Activated CD4-positive, alpha-beta T cell treated with anti-CD3 and anti-CD28 coated beads for 36 hours (primary cell): ENCODE measurements at regions not wholly inside any gene's neighbourhood (a gene's known extent, or its start where the extent isn't known, plus 50 kb on each side); places are given as distances from the start of the nearest gene placed in this dataset.

Experiments used
- ATAC-seq: fragments of 200-7000 bp; cut with Tn5 transposase; one replicate; pipeline ENCODE4 v1.10.0; 2021; ENCODE audit warnings: mild to moderate bottlenecking, moderate library complexity
- CTCF ChIA-PET: fragments of 350-600 bp; sonication (Branson Sonifier 250); formaldehyde crosslinking; loops from one replicate; lab custom pipeline; 2021; ENCODE audit warnings: antibody characterized with exemption; lab: Charles Lee
- POLR2A ChIA-PET: fragments of 350-600 bp; sonication (Branson Sonifier 250); formaldehyde crosslinking; loops from one replicate; lab custom pipeline; 2021; ENCODE audit warnings: antibody characterized with exemption, inconsistent platforms; lab: Charles Lee
- DNase-seq: peaks from one replicate; pipeline ENCODE4 v3.0.0-alpha.2; 2020
- H3K27ac Mint-ChIP-seq: one replicate; pipeline ENCODE4 v1.8.0; 2021; ENCODE audit warnings: mixed read lengths
- H3K27me3 Mint-ChIP-seq: one replicate; pipeline ENCODE4 v1.8.0; 2021; ENCODE audit warnings: mixed read lengths
- H3K36me3 Mint-ChIP-seq: one replicate; pipeline ENCODE4 v1.8.0; 2021; ENCODE audit warnings: low read depth, mixed read lengths
- H3K4me1 Mint-ChIP-seq: one replicate; pipeline ENCODE4 v1.8.0; 2021; ENCODE audit warnings: mixed read lengths
- H3K4me3 Mint-ChIP-seq: one replicate; pipeline ENCODE4 v1.8.0; 2021; ENCODE audit warnings: mild to moderate bottlenecking, moderate library complexity, mixed read lengths
- H3K9me3 Mint-ChIP-seq: one replicate; pipeline ENCODE4 v1.8.0; 2021; ENCODE audit warnings: low read depth, mixed read lengths
- intact Hi-C, 2 experiments: fragments of 100-400 bp; cut with DNase I in 1 of 2; cut with micrococcal nuclease in 1 of 2; formaldehyde crosslinking; loops; one replicate each; pipeline versions ENCODE4 v1.14.2 to v1.15.1; 2022 to 2024; cut with DNase I, micrococcal nuclease

DNA sequence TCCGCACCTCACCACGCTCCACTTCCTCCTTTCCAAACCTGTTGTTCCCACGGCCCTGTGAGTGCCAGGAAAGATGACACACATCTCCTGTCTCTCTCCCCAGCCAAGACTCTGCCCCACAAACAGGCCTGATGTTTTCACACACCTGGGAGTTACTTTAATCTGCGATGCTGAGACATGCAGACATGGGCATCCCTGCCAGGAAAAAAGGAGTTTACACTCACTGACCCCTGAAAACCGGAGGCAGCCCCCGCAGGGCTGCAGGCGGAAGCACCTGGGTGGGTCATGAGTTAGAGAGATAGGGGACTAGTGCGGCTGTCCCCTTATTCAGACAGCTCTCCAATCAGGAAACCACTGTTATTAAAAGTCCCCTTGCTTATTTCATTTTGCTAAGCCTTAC, 106.4 kb upstream of the CARD11 start:
- Mint-ChIP-seq H3K9me3 (no peaks in the 10 kb centered on the region), H3K4me1 (peaks cover 31% of the 10 kb centered on the region), H3K4me3 (no peak overlapping the region), H3K27ac (no peak overlapping the region), H3K27me3 (no peaks in the 10 kb centered on the region), H3K36me3 (no peaks in the 10 kb centered on the region)
- DNase-seq (no peak), ATAC-seq (no peak)
- intact Hi-C loops = no loop called here
- ChIA-PET CTCF (interaction anchor here (0.6 to 1.5 kb wide), 4 partner anchors 30 to 84 kb away, joined by 3 to 4 read pairs (median 3); no protein-coding TSS in a partner anchor), POLR2A (no interaction called here)

DNA sequence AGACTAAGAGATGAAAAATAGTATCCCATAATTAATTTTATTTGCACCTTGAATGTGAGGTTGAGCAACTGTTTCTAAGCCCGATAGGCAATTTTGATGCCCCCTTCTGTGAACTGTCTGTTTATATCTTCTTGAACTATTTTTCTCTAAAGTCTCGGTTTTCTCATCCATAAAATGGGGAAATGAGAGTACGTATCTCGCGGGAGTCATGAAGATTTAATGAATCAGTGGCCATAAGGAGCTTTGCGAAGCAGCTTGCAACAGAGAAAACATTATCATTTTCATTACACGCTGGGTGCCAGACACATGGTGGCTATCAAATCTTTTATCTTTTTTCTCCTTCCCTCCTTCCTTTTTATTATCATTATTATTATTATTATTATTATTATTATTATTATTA, 108.1 kb upstream of the CARD11 start:
- Mint-ChIP-seq H3K4me3 (no peak overlapping the region), H3K9me3 (no peaks in the 10 kb centered on the region), H3K27ac (no peak overlapping the region), H3K36me3 (no peaks in the 10 kb centered on the region), H3K4me1 (peaks cover 28% of the 10 kb centered on the region), H3K27me3 (no peaks in the 10 kb centered on the region)
- DNase-seq (no peak), ATAC-seq (no peak)
- intact Hi-C loops = loop anchor here in 1 of 2 experiments (2.0 kb wide), 1 partner anchor 257 kb away; no protein-coding TSS in a partner anchor
- CTCF ChIA-PET = interaction anchor here (0.7 kb wide), 1 partner anchor 297 kb away, joined by 4 read pairs; no protein-coding TSS in a partner anchor
- POLR2A ChIA-PET = no interaction called here

DNA sequence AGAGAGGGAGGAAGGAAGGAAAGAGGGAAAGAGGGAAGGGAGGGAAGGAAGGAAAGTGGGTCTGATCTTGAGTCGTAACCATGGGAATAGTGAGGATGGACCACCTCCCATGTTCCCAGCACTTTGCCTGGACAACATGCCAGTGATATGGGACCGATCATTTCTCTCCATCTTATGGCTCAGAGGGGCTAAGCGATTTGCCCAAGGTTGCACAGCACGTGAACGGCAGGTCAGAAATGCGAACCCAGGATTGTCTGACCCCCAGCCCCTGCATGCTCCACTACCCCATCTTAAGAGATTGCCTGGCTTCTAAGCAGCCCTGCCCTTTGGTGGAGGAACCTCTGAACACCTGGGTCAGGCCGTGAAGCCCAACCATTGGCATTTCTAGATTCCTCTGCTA, 109.0 kb upstream of the CARD11 start:
- CTCF ChIA-PET = no interaction called here
- H3K27ac Mint-ChIP-seq = no peak overlapping the region
- H3K9me3 Mint-ChIP-seq = no peaks in the 10 kb centered on the region
- POLR2A ChIA-PET = no interaction called here
- no peak overlapping the region for H3K4me3 Mint-ChIP-seq
- intact Hi-C loops = loop anchor here in 1 of 2 experiments (1.0 to 2.0 kb wide), 2 partner anchors 218 to 258 kb away; no protein-coding TSS in a partner anchor
- ATAC-seq (no peak), DNase-seq (no peak)
- no peaks in the 10 kb centered on the region for H3K36me3 Mint-ChIP-seq
- H3K27me3 Mint-ChIP-seq = no peaks in the 10 kb centered on the region
- peaks cover 27% of the 10 kb centered on the region for H3K4me1 Mint-ChIP-seq

DNA sequence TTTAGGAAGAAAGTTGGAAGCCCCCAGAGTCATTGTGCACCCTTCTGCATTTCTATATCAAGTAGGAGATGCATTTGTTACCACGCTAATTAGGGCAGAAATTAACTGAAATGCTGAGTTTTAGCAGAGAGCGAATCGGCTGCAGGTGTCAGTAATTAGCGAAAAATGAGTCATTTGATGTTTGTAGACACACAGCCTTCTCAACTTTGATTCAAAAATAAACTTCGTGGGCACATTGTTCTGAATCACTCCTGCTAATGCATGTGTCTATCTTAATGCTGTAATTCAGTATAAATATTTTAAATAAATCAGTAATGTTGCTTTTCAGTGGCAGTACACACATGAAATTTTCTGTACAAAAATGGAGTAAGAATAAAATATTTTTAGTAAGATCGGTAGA, 109.5 kb upstream of the CARD11 start:
- POLR2A ChIA-PET = no interaction called here
- Mint-ChIP-seq H3K4me3 (no peak overlapping the region), H3K36me3 (no peaks in the 10 kb centered on the region), H3K9me3 (no peaks in the 10 kb centered on the region), H3K27ac (no peak overlapping the region), H3K27me3 (peaks cover 2% of the 10 kb centered on the region), H3K4me1 (peaks cover 30% of the 10 kb centered on the region)
- CTCF ChIA-PET = interaction anchor here (0.6 to 3.2 kb wide), 3 partner anchors 87 to 288 kb away, joined by 3 to 24 read pairs (median 17); no protein-coding TSS in a partner anchor
- ATAC-seq (peak; percentile 70), DNase-seq (no peak)
- intact Hi-C loops = loop anchor here in 1 of 2 experiments (1.0 to 2.0 kb wide), 2 partner anchors 219 to 258 kb away; no protein-coding TSS in a partner anchor

DNA sequence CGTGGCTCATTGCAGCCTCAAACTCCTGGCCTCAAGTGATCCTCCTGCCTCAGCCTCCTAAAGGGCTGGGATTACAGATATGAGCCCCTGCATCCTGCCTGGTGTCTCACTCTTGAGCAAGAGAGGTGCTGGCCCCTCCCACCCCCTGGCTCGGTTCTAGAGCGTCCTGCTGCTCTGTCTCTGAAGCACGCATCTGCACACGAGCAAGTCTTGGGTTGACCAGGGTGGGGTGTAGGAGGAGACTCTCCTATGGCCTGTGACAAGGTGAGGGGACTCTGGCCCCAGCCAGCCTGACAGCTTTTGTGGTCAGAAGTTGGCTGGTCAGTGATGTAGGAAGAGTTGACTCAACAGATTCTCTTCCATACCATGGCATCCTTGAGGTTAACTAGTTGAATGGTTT, 110.7 kb upstream of the CARD11 start:
- Mint-ChIP-seq H3K4me1 (peaks cover 30% of the 10 kb centered on the region), H3K9me3 (no peaks in the 10 kb centered on the region), H3K4me3 (no peak overlapping the region), H3K36me3 (no peaks in the 10 kb centered on the region), H3K27ac (no peak overlapping the region), H3K27me3 (peaks cover 2% of the 10 kb centered on the region)
- no peak for ATAC-seq
- intact Hi-C loops = no loop called here
- peak; percentile 24 for DNase-seq
- POLR2A ChIA-PET = interaction anchor here (0.6 kb wide), 1 partner anchor 260 kb away, joined by 3 read pairs; no protein-coding TSS in a partner anchor
- CTCF ChIA-PET = interaction anchor here (0.6 to 3.2 kb wide), 21 partner anchors 8 to 1660 kb away, joined by 3 to 24 read pairs (median 3); no protein-coding TSS in a partner anchor

DNA sequence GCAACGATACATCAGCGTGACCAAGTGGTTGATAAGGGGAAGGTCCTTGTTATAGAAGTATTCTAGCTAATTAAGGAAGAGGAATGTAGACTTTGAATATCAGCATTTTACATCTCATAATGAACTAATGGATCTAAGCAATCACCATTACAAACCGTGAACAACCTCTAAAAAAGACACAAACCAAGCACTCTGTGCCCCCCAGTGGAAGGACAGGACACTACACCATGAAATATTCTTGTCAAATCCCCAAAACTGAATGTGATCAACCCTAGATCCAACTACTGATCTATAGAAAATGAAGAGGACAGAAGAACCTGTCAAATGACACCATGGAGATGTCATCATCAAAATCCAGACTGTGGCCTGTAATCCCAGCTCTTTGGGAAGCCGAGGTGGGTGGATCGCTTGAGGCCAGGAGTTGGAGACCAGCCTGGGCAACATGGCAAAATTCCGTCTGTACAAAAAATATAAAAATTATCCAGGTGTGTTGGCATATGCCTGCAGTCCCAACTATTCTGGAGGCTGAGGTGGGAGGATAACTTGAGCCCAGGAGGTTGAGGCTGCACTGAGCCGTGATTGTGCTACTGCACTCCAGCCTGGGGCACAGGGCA, 111.3 kb upstream of the CARD11 start:
- peak; percentile 80 for DNase-seq
- CTCF ChIA-PET = interaction anchor here (0.6 to 3.2 kb wide), 22 partner anchors 8 to 1660 kb away, joined by 3 to 24 read pairs (median 4); no protein-coding TSS in a partner anchor
- H3K4me3 Mint-ChIP-seq = no peak overlapping the region
- no peaks in the 10 kb centered on the region for H3K36me3 Mint-ChIP-seq
- H3K27ac Mint-ChIP-seq = no peak overlapping the region
- H3K27me3 Mint-ChIP-seq = peaks cover 2% of the 10 kb centered on the region
- H3K4me1 Mint-ChIP-seq = peaks cover 26% of the 10 kb centered on the region
- ATAC-seq = peak; percentile 72
- intact Hi-C loops = loop anchor here (1.0 kb wide), 4 partner anchors 90 to 291 kb away; no protein-coding TSS in a partner anchor
- POLR2A ChIA-PET = no interaction called here
- H3K9me3 Mint-ChIP-seq = no peaks in the 10 kb centered on the region

DNA sequence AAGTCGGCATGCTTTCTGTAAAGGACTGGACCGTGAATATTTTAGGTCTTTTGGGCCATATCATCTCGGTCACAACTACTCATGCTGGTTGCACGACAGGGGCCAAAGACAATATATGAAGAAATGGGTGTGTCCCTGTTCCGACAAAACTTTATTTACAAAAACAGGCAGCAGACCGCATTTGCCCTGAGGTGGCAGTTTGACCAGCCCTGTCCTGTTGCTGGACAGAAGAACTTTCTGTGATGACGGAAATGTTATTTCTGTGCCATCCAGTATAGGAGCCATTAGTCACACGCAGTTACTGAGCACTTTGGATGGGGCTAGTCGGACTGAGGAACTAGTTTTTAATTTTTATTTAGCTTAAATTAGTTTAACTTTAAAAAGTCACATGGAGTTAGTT, 112.8 kb upstream of the CARD11 start:
- Mint-ChIP-seq H3K27ac (no peak overlapping the region), H3K9me3 (no peaks in the 10 kb centered on the region), H3K36me3 (no peaks in the 10 kb centered on the region), H3K27me3 (peaks cover 2% of the 10 kb centered on the region), H3K4me1 (peaks cover 25% of the 10 kb centered on the region), H3K4me3 (no peak overlapping the region)
- ATAC-seq (no peak), DNase-seq (no peak)
- intact Hi-C loops = no loop called here
- ChIA-PET POLR2A (no interaction called here), CTCF (interaction anchor here (0.7 to 3.2 kb wide), 4 partner anchors 90 to 292 kb away, joined by 3 to 24 read pairs (median 4); no protein-coding TSS in a partner anchor)

DNA sequence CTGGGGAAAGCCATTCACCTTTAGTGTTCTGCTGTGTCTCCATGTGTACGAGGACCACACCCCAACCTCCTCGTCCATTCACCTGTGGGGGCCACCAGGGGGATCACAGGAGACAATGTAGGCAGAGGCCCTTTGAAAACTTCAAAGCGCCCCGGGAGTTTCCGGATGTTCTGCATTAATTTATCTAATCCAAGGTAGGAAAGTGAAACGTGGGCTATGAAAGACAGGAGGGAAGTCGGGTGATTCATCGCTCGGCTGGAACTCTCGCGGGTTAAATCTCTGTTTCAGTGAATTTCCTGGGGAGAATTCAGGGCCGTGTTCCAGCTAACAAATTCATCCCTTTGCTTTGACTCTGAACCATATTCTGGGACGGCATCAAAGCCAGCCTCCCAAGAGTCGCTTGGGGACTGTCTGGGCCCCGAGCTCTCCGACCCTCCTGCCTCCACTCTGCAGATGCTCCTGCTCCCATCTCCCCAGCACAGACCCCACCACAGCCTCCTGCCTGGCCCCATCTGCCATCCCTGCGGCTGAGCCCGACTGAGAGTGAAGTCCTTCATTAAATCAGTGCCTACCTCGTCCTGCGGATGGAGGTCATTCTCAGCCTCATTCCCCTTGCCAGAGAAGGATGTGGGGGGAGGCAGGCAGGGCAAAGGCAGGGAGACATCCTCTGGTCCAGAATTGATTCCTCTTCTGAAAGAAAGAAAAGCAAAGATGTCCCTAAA, 114.1 kb upstream of the CARD11 start:
- CTCF ChIA-PET = interaction anchor here (0.7 to 1.4 kb wide), 2 partner anchors 91 to 435 kb away, joined by 3 to 6 read pairs; no protein-coding TSS in a partner anchor

DNA sequence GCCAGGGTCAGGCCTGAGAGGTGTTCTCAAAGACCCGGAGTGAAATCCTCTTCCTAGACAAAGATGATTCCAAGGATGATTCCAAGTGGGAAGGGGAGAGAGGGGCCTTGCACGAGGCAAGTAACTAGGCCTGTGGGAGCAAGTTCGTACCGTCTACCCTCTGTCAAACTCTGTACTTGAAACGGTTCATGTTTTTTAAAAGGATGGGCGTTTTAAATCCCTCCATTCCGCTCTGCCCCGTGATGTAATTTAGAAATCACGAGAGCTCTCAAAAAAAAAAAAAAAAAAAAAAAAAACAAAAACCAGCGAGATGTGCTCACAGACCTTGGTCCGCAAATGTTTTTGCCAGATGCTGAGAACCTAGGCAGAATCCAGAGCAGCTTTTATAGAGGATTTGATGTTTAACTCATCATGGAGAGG, 114.7 kb upstream of the CARD11 start:
- Mint-ChIP-seq H3K4me1 (peaks cover 21% of the 10 kb centered on the region), H3K27me3 (peaks cover 2% of the 10 kb centered on the region), H3K36me3 (no peaks in the 10 kb centered on the region), H3K4me3 (no peak overlapping the region), H3K27ac (no peak overlapping the region), H3K9me3 (peaks cover 2% of the 10 kb centered on the region)
- ChIA-PET CTCF (no interaction called here), POLR2A (interaction anchor here (0.6 kb wide), 1 partner anchor 12 kb away, joined by 4 read pairs; no protein-coding TSS in a partner anchor)
- intact Hi-C loops = no loop called here
- ATAC-seq (no peak), DNase-seq (no peak)

More for the DNA sequence above, 114.1 kb upstream of the CARD11 start:
- Mint-ChIP-seq H3K4me1 (peaks cover 25% of the 10 kb centered on the region), H3K9me3 (no peaks in the 10 kb centered on the region), H3K27ac (no peak overlapping the region), H3K36me3 (no peaks in the 10 kb centered on the region), H3K4me3 (no peak overlapping the region), H3K27me3 (peaks cover 2% of the 10 kb centered on the region)
- intact Hi-C loops = no loop called here
- POLR2A ChIA-PET = no interaction called here
- ATAC-seq = no peak
- no peak for DNase-seq

DNA sequence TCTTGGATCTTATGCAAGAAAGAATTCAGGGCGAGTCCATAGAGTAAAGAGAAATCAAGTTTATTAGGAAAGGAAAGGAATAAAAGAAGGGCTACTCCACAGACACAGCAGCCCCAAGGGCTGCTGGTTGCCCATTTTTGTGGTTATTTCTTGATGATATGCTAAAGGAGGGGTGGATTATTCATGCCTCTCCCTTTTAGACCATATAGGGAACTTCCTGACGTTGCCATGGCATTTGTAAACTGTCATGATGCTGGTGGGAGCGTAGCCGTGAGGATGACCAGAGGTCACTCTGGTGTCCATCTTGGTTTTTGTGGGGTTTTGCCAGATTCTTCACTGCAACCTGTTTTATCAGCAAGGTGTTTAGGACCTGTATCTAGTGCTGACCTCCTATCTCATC, 115.4 kb upstream of the CARD11 start:
- no peaks in the 10 kb centered on the region for H3K36me3 Mint-ChIP-seq
- peaks cover 15% of the 10 kb centered on the region for H3K4me1 Mint-ChIP-seq
- H3K27ac Mint-ChIP-seq = no peak overlapping the region
- ChIA-PET CTCF (no interaction called here), POLR2A (interaction anchor here (0.6 kb wide), 1 partner anchor 13 kb away, joined by 4 read pairs; no protein-coding TSS in a partner anchor)
- peaks cover 2% of the 10 kb centered on the region for H3K27me3 Mint-ChIP-seq
- ATAC-seq (no peak), DNase-seq (no peak)
- H3K9me3 Mint-ChIP-seq = peaks cover 2% of the 10 kb centered on the region
- intact Hi-C loops = no loop called here
- no peak overlapping the region for H3K4me3 Mint-ChIP-seq

DNA sequence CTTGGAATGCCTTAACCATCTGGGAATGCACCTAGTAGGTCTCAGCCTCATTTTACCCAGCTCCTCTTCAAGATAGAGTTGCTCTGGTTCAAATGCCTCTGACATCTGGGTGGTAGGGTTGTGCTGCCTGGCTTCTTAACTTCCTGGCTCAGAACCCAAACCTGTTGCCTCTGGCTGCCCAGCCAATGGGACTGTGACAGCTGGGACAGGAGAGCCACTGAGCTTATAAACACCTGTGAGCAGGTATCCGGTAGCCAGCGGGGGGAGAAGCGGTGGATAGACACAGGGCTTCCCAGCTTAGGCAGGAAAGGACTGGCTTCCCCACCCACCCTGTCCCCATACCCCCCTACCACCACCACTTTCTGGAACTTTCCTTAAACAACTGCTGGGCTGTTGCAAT, 115.8 kb upstream of the CARD11 start:
- POLR2A ChIA-PET = no interaction called here
- no peak for DNase-seq

More for the DNA sequence above, 115.8 kb upstream of the CARD11 start:
- intact Hi-C loops = no loop called here
- Mint-ChIP-seq H3K27ac (no peak overlapping the region), H3K4me1 (peaks cover 11% of the 10 kb centered on the region), H3K27me3 (peaks cover 2% of the 10 kb centered on the region), H3K36me3 (no peaks in the 10 kb centered on the region), H3K9me3 (peaks cover 2% of the 10 kb centered on the region), H3K4me3 (no peak overlapping the region)
- CTCF ChIA-PET = no interaction called here
- ATAC-seq = no peak
